ENCODE measurements at regions not wholly inside any gene's neighbourhood (a gene's known extent, or its start where the extent isn't known, plus 50 kb on each side); places are given as distances from the start of the nearest gene placed in this dataset.

GRCh38 chr9:126148994-126149393 is 177.6 kb upstream of the MVB12B start:
- no peaks in the 10 kb centered on the region for H3K9me3 Mint-ChIP-seq
- no peaks in the 10 kb centered on the region for H3K36me3 Mint-ChIP-seq (ENCODE audit: low read depth)
- CTCF ChIA-PET = interaction anchor here (0.5 kb wide), 1 partner anchor 158 kb away, joined by 3 read pairs; no protein-coding TSS in a partner anchor
- POLR2A ChIA-PET = no interaction called here
- DNase-seq = no peak
- H3K4me1 Mint-ChIP-seq = peaks cover 2% of the 10 kb centered on the region
- peaks cover 22% of the 10 kb centered on the region for H3K27me3 Mint-ChIP-seq
- H3K27ac Mint-ChIP-seq = no peak overlapping the region
- no peak overlapping the region for H3K4me3 Mint-ChIP-seq

- Mint-ChIP-seq H3K9me3 (no peaks in the 10 kb centered on the region), H3K36me3 (ENCODE audit: low read depth) (no peaks in the 10 kb centered on the region), H3K4me1 (peaks cover 2% of the 10 kb centered on the region), H3K27me3 (peaks cover 18% of the 10 kb centered on the region), H3K4me3 (no peak overlapping the region), H3K27ac (no peak overlapping the region)
- CTCF ChIA-PET = no interaction called here
- POLR2A ChIA-PET = no interaction called here
- DNase-seq = no peak
Measured at GRCh38 chr9:126149661-126150060, 177.0 kb upstream of the MVB12B start.

GRCh38 chr9:126150411-126151030 is 176.1 kb upstream of the MVB12B start:
- Mint-ChIP-seq H3K36me3 (ENCODE audit: low read depth) (no peaks in the 10 kb centered on the region), H3K27me3 (peaks cover 16% of the 10 kb centered on the region), H3K4me1 (peaks cover 2% of the 10 kb centered on the region), H3K9me3 (no peaks in the 10 kb centered on the region), H3K27ac (no peak overlapping the region), H3K4me3 (no peak overlapping the region)
- ChIA-PET POLR2A (no interaction called here), CTCF (no interaction called here)
- DNase-seq = no peak

- no peak overlapping the region for H3K4me3 Mint-ChIP-seq
- no peak for DNase-seq
- ChIA-PET CTCF (interaction anchor here (1.1 kb wide), 1 partner anchor 12 kb away, joined by 3 read pairs; no protein-coding TSS in a partner anchor), POLR2A (no interaction called here)
- no peaks in the 10 kb centered on the region for H3K36me3 Mint-ChIP-seq (ENCODE audit: low read depth)
- H3K27ac Mint-ChIP-seq = no peak overlapping the region
- H3K9me3 Mint-ChIP-seq = no peaks in the 10 kb centered on the region
- H3K27me3 Mint-ChIP-seq = peaks cover 13% of the 10 kb centered on the region
- peaks cover 2% of the 10 kb centered on the region for H3K4me1 Mint-ChIP-seq
Measured at GRCh38 chr9:126151031-126151685, 175.5 kb upstream of the MVB12B start.

- no peak overlapping the region for H3K27ac Mint-ChIP-seq
- H3K27me3 Mint-ChIP-seq = peaks cover 8% of the 10 kb centered on the region
- POLR2A ChIA-PET = no interaction called here
- CTCF ChIA-PET = interaction anchor here (1.1 kb wide), 1 partner anchor 11 kb away, joined by 3 read pairs; no protein-coding TSS in a partner anchor
- H3K4me3 Mint-ChIP-seq = no peak overlapping the region
- no peaks in the 10 kb centered on the region for H3K36me3 Mint-ChIP-seq (ENCODE audit: low read depth)
- peaks cover under 1% of the 10 kb centered on the region for H3K4me1 Mint-ChIP-seq
- no peaks in the 10 kb centered on the region for H3K9me3 Mint-ChIP-seq
- DNase-seq = no peak
Measured at GRCh38 chr9:126151686-126152134, 174.9 kb upstream of the MVB12B start.

- CTCF ChIA-PET = no interaction called here
- H3K4me1 Mint-ChIP-seq = no peaks in the 10 kb centered on the region
- H3K36me3 Mint-ChIP-seq (ENCODE audit: low read depth) = no peaks in the 10 kb centered on the region
- H3K27ac Mint-ChIP-seq = no peak overlapping the region
- no peak for DNase-seq
- no peak overlapping the region for H3K4me3 Mint-ChIP-seq
- POLR2A ChIA-PET = no interaction called here
- no peaks in the 10 kb centered on the region for H3K9me3 Mint-ChIP-seq
- H3K27me3 Mint-ChIP-seq = peaks cover 3% of the 10 kb centered on the region
Measured at GRCh38 chr9:126152622-126153362, 173.8 kb upstream of the MVB12B start.

GRCh38 chr9:126153382-126153781 is 173.2 kb upstream of the MVB12B start:
- H3K27ac Mint-ChIP-seq = no peak overlapping the region
- H3K9me3 Mint-ChIP-seq = no peaks in the 10 kb centered on the region
- no peaks in the 10 kb centered on the region for H3K36me3 Mint-ChIP-seq (ENCODE audit: low read depth)
- no peaks in the 10 kb centered on the region for H3K4me1 Mint-ChIP-seq
- peaks cover 3% of the 10 kb centered on the region for H3K27me3 Mint-ChIP-seq
- CTCF ChIA-PET = no interaction called here
- POLR2A ChIA-PET = no interaction called here
- DNase-seq = no peak
- no peak overlapping the region for H3K4me3 Mint-ChIP-seq

- Mint-ChIP-seq H3K27ac (no peak overlapping the region), H3K4me3 (no peak overlapping the region), H3K27me3 (peaks cover 3% of the 10 kb centered on the region), H3K9me3 (no peaks in the 10 kb centered on the region), H3K36me3 (ENCODE audit: low read depth) (no peaks in the 10 kb centered on the region), H3K4me1 (no peaks in the 10 kb centered on the region)
- CTCF ChIA-PET = no interaction called here
- DNase-seq = no peak
- POLR2A ChIA-PET = no interaction called here
Measured at GRCh38 chr9:126154182-126154827, 172.3 kb upstream of the MVB12B start.

GRCh38 chr9:126154869-126155268 is 171.8 kb upstream of the MVB12B start:
- Mint-ChIP-seq H3K4me3 (no peak overlapping the region), H3K27ac (no peak overlapping the region), H3K36me3 (ENCODE audit: low read depth) (no peaks in the 10 kb centered on the region), H3K27me3 (peaks cover 3% of the 10 kb centered on the region), H3K9me3 (no peaks in the 10 kb centered on the region), H3K4me1 (no peaks in the 10 kb centered on the region)
- DNase-seq = no peak
- POLR2A ChIA-PET = no interaction called here
- CTCF ChIA-PET = no interaction called here

GRCh38 chr9:126155756-126156664 is 170.6 kb upstream of the MVB12B start:
- H3K27me3 Mint-ChIP-seq = peaks cover 3% of the 10 kb centered on the region
- DNase-seq = no peak
- no peak overlapping the region for H3K4me3 Mint-ChIP-seq
- H3K36me3 Mint-ChIP-seq (ENCODE audit: low read depth) = no peaks in the 10 kb centered on the region
- ChIA-PET CTCF (no interaction called here), POLR2A (no interaction called here)
- no peaks in the 10 kb centered on the region for H3K9me3 Mint-ChIP-seq
- H3K4me1 Mint-ChIP-seq = no peaks in the 10 kb centered on the region
- no peak overlapping the region for H3K27ac Mint-ChIP-seq

GRCh38 chr9:126156898-126157297 is 169.7 kb upstream of the MVB12B start:
- H3K27ac Mint-ChIP-seq = no peak overlapping the region
- ChIA-PET CTCF (no interaction called here), POLR2A (no interaction called here)
- H3K9me3 Mint-ChIP-seq = no peaks in the 10 kb centered on the region
- H3K27me3 Mint-ChIP-seq = no peaks in the 10 kb centered on the region
- no peaks in the 10 kb centered on the region for H3K4me1 Mint-ChIP-seq
- no peak for DNase-seq
- no peak overlapping the region for H3K4me3 Mint-ChIP-seq
- H3K36me3 Mint-ChIP-seq (ENCODE audit: low read depth) = no peaks in the 10 kb centered on the region

- CTCF ChIA-PET = interaction anchor here (0.6 kb wide), 1 partner anchor 360 kb away, joined by 3 read pairs; no protein-coding TSS in a partner anchor
- Mint-ChIP-seq H3K36me3 (ENCODE audit: low read depth) (no peaks in the 10 kb centered on the region), H3K4me3 (no peak overlapping the region), H3K27me3 (no peaks in the 10 kb centered on the region), H3K27ac (no peak overlapping the region), H3K9me3 (no peaks in the 10 kb centered on the region), H3K4me1 (no peaks in the 10 kb centered on the region)
- POLR2A ChIA-PET = no interaction called here
- no peak for DNase-seq
Measured at GRCh38 chr9:126157423-126157822, 169.2 kb upstream of the MVB12B start.
